Islet of Langerhans (tissue), 1 donor: ENCODE measurements at regions not wholly inside any gene's neighbourhood (a gene's known extent, or its start where the extent isn't known, plus 50 kb on each side); places are given as distances from the start of the nearest gene placed in this dataset.

Source experiments
- FAIRE-seq: peaks from one replicate; lab custom pipeline; 2011; peaks lifted over from hg19 to GRCh38; lab: Jason Lieb, UNC

DNA sequence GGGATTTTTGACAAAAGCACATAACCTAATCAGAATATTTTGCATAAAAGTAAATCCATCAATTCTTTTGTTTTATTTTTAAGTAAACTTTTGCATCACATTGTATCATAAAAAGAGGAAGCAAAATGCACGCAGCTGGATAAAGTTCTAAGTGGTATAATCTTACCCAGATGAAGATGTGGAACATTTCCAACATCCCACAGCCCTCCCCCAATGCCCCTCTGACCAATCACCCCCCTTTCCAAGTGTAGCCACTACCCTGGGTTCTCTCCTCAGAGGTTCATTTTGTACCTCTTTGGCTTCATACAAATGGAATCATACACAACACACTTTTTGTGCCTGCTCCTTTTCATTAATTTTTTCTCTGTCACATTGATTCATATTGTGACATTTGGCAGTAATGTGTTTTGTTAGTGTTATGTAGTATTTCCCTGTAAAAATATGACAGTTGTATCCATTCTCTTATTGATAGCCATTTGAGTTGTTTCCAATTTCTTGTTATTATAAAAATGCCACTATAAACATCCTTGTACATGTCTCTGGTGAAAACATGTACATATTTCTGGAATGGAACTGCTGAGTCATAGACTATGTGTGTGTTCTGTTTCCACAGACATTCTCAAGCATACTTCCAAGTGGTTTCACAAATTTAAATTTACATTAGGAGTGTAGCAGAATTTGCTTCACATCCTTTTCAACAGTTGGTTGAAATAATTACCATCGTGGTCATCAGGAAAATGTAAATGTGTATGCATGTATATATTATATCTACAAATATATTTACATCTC, 92.9 kb upstream of the SYNDIG1 start:
- FAIRE-seq, result no peak

- FAIRE-seq, result no peak
These were observed 96.1 kb upstream of the SYNDIG1 start for GRCh38 chr20:24373372-24373771.

DNA sequence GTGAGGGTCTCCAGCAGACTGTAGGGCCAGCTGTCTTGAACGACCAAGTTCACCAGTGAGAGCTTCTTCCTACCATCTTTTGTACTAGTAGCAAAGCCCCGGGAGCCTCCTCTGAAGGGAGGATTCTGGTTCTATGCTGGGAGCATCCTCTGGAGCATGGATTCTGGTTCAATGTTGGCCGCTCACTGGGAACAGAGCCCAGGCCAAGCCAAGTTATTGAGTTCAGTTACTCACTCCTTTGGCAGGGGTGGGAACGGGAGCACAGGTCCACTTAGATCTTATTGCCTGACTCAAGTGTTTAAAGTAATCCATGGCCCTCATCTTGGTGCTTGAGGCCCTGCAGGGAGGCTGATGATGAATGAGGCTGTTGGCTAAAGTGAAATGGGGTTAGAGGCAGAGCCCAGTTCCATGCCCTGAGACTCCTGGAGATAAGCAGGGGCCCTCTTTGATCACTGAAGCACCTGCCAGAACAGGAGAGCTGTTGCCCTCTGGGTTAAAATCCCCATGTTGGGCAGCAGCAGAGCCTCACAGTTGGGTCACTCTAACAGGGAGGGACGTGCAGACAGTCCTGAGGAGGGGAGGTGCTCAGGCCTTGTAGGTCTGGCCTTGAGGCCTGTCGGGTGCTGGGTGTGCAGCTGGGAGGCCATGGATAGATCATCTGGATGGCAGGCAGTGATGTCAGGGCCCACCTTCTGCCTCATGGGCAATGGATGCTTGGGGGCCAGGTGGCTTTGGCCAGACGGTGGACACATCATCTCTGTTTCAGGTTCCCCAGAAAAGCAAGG, 98.3 kb upstream of the SYNDIG1 start:
- FAIRE-seq, result no peak

DNA sequence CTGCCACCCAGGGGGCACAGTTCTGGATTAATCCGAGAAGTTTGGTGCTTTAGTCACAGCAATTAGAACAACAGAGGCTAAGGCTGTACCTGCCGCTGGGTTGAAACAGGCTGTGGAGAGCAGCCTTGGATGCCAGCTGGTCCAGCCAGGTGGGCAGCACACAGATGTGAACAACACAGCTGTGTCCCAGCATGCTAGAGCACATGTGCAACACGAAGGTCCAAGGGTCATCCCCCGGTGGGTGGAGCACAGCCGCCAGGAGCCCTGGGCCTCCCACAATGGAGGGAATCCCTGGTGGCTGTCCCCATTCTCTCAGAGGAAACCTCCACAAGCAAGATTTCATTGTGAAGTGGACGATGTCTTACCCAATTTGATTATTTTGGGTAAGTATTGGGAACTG, 99.2 kb upstream of the SYNDIG1 start:
- no peak for FAIRE-seq

GRCh38 chr20:24368253-24368652, 101.2 kb upstream of the SYNDIG1 start:
- FAIRE-seq, result no peak

- no peak for FAIRE-seq
These were observed 103.0 kb upstream of the SYNDIG1 start for GRCh38 chr20:24366336-24367004.

DNA sequence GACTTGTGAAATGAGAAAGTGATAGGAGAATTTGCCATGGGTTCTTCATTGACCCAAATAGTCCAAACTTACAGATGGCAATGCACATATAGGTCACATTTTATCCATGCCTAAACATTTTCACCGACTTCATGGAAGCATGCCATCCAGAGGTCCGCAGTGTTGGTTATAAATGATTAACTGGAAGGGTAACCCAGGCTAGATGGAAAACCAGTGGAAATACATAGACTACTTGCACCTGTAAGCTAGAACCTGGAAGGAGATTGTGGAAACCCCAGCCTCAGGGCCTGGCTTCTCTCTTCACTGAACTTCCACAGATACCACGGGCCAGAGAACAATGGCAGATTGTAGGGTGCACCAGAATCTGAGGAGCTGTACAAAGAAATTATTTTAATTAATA, 103.8 kb upstream of the SYNDIG1 start:
- no peak for FAIRE-seq

DNA sequence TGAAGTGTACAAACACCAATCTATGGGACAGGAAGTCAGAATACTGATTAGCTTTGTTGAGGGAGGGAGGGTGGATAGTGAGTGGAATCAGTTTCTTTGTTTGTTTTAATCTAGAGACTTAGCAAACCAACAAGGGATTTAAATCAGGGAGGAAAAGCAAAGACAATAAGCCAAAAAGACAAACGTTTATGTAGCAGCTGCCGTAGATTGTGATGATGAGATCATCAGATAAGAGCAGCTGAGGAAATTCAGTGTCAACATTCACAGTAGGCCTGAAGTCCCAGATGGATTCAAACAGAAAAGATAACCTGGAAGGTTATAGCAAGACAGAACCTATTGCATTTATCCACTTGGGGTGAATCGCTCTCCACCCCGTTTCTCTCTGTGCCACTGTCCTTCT, 104.9 kb upstream of the SYNDIG1 start:
- FAIRE-seq, result no peak

DNA sequence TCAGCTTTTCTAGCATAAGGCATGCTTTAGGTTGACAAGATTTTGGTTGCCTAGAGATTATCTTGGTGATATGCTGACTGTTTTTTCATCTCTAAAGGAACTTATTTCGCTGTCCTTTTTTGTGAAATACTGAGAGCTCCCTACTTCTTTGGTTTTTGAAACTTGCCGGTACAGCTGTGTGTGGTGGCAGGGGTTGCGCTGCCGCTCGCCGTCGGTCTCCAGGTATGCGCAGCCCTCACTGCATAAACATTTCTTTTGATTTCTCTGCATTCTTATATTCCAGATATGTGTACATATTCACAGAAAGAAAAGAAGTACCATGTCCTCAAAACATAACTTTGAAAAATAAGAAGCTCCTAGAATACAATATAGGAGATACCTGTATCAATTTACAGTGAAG, 106.4 kb upstream of the SYNDIG1 start:
- no peak for FAIRE-seq

- FAIRE-seq, result no peak
These were observed 107.3 kb upstream of the SYNDIG1 start for GRCh38 chr20:24362080-24362479.

DNA sequence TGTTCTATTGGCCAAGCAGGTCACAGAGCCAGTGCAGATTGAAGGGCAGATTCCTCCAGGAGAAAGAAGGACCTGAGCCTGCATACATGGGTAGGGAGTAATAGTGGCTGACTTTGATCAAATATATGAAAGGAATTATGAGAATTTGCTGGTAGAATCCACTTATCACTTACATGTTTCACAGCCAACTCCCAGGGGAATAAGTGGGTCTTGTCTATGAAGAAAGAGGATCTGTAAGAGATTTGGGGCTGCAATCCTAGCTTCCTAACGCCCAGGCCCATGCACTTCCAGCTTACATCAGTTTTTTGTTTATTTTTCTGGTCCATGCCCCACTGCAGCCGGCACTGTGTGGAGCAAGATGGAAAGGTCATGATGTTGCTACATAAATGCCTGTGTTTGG, 107.9 kb upstream of the SYNDIG1 start:
- no peak for FAIRE-seq

DNA sequence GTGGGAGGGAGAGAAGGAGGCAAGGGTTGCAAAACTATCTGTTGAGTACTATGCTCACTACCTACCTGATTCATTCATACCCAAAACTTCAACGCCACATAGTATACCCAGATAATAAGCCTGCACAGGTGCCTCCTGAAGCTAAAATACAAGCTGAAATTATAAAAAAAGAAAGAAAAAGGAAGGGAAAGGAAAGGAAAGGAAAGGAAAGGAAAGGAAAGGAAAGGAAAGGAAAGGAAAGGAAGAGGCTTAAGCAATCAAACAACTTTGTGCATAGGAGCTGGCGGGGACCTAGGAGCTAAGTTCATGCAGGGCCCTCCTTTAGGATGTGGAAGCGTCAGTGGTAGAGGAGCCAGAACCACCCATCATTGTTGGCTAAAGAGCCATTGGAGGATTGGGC, 108.9 kb upstream of the SYNDIG1 start:
- FAIRE-seq, result no peak

GRCh38 chr20:24359321-24360027, 110.0 kb upstream of the SYNDIG1 start:
- FAIRE-seq, result no peak

DNA sequence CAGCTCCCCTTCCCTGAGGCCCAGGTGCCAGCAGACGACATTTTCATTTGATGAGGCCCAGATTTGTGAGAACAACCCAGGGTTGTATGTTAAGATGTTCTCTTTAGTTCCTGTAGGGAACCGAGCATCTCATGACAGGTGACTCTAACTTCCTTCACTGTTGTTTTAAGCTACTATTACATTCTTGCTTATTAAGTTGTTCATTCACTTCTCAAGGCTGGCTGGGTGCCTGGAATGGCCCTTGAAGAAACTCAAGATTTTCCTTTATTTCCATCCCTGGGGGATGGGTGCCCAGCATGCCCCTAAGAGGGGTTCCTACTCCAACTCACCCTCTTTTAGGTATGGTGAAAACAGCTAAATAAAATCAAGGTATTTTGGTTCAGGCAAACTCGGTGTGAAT, 111.5 kb upstream of the SYNDIG1 start:
- no peak for FAIRE-seq

GRCh38 chr20:24357177-24357576, 112.3 kb upstream of the SYNDIG1 start:
- FAIRE-seq, result no peak

DNA sequence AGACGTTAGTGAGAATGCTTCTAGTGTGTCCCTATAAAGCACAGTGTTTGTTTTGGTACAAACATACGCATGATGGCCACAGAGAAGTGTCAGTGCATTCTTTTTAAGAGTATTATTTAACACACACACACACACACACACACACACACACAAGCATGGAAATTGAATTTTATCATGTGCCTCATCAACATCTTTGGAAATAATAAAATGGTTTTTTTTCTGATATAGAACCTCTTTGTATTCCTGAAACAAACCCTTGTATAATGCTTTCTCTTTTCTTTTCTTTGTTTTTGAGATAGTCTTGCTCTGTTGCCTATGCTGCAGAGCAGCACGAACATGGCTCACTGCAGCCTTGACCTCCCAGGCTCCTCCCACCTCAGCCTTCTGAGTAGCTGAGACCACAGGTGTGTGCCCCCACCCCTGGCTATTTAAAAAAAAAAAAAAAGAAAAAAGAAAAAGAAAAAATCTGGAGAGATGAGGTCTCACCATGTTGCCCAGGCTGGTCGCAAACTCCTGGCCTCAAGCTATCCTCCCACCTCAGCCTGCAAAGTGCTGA, 116.2 kb upstream of the SYNDIG1 start:
- no peak for FAIRE-seq

- no peak for FAIRE-seq
These were observed 118.5 kb upstream of the SYNDIG1 start for GRCh38 chr20:24350923-24351368.

DNA sequence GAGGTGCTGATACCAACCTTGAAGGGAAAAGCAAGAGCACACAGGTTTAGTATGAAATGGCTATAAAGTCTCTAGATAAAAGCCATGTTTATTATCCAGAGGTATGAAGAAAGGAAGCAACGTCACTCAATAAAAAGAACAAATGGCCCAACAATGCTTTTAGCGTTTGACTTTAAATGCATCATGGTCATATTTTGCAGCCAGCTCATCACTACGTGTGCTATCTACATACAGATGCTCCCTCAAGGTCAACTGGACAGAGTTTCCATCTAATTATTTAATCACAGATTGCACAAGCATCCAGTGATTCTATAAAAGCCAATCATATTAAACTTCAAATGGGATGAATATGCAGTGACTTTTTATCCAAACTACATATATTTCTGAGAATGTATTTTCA, 127.6 kb upstream of the SYNDIG1 start:
- no peak for FAIRE-seq

- no peak for FAIRE-seq
These were observed 128.5 kb upstream of the SYNDIG1 start for GRCh38 chr20:24340933-24341332.

- no peak for FAIRE-seq
These were observed 130.2 kb upstream of the SYNDIG1 start for GRCh38 chr20:24339210-24339641.

GRCh38 chr20:24337551-24337950, 131.9 kb upstream of the SYNDIG1 start:
- no peak for FAIRE-seq

DNA sequence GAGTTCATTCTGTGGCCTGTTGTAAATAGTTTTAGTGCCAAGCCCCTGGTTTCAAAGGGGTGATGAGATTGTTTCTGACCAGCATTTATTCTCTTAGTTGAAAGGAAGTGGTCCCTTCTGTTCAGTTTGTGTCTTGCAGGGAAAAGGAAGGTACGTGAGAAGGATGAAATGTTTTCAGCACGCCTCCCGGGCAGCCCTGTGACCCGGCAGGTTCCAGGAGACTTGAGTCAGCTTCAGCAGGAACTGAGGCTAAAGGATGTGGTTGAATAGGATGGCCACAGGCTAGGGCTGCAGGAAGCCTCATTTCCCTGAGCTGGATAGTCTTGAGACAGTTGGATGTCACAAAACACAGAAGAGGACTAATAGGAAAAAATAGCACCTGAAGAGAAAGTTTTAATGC, 132.4 kb upstream of the SYNDIG1 start:
- FAIRE-seq, result no peak
